ENCODE measurements at regions not wholly inside any gene's neighbourhood (a gene's known extent, or its start where the extent isn't known, plus 50 kb on each side); places are given as distances from the start of the nearest gene placed in this dataset.

GRCh38 chr14:53515276-53515675 lies 362.2 kb upstream of the DDHD1 start:
- Mint-ChIP-seq H3K27me3 (no peaks in the 10 kb centered on the region), H3K9me3 (peaks cover 8% of the 10 kb centered on the region)
- DNase-seq (ENCODE audit: extremely low spot score, unreplicated experiment): no peak

GRCh38 chr14:53514197-53514596 lies 361.1 kb upstream of the DDHD1 start:
- DNase-seq (ENCODE audit: extremely low spot score, unreplicated experiment): no peak
- Mint-ChIP-seq H3K36me3 (no peaks in the 10 kb centered on the region), H3K27me3 (no peaks in the 10 kb centered on the region), H3K4me1 (ENCODE audit: unreplicated experiment) (peaks cover 4% of the 10 kb centered on the region), H3K9me3 (peaks cover 8% of the 10 kb centered on the region), H3K4me3 (no peak overlapping the region), H3K27ac (no peak overlapping the region)
- no peak for TF ChIP-seq CTCF (conservative IDR thresholded peaks at IDR 0.05)

More at GRCh38 chr14:53515276-53515675, 362.2 kb upstream of the DDHD1 start:
- H3K4me3 Mint-ChIP-seq: no peak overlapping the region
- H3K27ac Mint-ChIP-seq: no peak overlapping the region
- no peaks in the 10 kb centered on the region for H3K4me1 Mint-ChIP-seq (ENCODE audit: unreplicated experiment)
- no peaks in the 10 kb centered on the region for H3K36me3 Mint-ChIP-seq
- no peak for TF ChIP-seq CTCF (conservative IDR thresholded peaks at IDR 0.05)

GRCh38 chr14:53510281-53510912 lies 357.3 kb upstream of the DDHD1 start:
- no peak for TF ChIP-seq CTCF (conservative IDR thresholded peaks at IDR 0.05)
- DNase-seq (ENCODE audit: extremely low spot score, unreplicated experiment): no peak
- Mint-ChIP-seq H3K4me1 (ENCODE audit: unreplicated experiment) (peaks cover 8% of the 10 kb centered on the region), H3K36me3 (no peaks in the 10 kb centered on the region), H3K27me3 (no peaks in the 10 kb centered on the region), H3K9me3 (peaks cover 8% of the 10 kb centered on the region), H3K4me3 (no peak overlapping the region), H3K27ac (no peak overlapping the region)

DNA sequence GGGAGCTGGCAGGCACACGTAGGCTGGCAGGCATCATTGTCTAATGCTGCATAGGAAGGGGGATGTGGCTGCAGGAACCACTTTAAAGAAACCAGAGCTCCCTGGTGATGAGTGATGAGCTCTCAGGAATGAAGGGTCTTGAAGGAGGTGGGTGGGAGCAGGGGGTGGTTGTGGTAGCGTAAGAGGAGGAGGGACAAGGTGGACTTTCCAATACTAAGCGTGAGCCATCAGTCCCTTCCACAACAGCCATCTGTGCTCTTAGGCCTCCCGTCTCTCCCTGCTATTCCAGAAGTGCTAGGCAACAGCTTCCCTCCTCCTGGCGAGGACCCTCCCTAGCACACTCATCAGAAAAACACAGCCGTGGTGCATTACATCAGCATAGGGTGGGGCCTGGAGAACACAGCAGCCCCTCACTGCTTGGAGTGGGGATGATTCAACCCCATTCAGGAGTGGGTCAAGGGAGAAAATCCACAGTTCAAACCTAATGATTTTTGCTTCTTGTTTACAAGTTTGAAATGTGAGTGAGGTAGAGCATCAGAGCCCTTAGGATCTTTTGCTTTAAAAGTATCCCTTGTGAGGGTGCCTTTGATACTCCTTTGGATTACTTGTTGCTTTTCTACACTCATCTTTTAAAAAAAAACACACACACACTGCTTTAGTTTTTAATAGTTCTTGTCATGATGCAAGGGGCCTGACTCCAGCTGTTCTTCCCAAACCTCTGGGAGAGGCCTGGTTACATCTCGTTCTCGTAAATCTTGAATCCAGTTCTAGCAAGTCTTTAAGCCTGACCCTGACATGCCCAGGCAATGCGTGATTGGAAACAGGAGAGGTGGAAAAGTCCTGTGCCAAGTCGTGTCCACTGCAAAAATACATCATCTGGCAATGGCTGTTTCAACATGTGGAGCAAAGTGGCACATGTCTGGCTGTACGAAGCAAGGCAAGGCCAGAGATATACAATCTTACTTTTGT lies 356.4 kb upstream of the DDHD1 start:
- H3K4me3 Mint-ChIP-seq: no peak overlapping the region
- H3K27me3 Mint-ChIP-seq: no peaks in the 10 kb centered on the region
- no peak for TF ChIP-seq CTCF (conservative IDR thresholded peaks at IDR 0.05)
- peaks cover 8% of the 10 kb centered on the region for H3K4me1 Mint-ChIP-seq (ENCODE audit: unreplicated experiment)
- H3K9me3 Mint-ChIP-seq: peaks cover 8% of the 10 kb centered on the region
- peak overlapping the region; percentile 29 for H3K27ac Mint-ChIP-seq
- no peak for DNase-seq (ENCODE audit: extremely low spot score, unreplicated experiment)
- H3K36me3 Mint-ChIP-seq: no peaks in the 10 kb centered on the region

- Mint-ChIP-seq H3K4me1 (ENCODE audit: unreplicated experiment) (peaks cover 6% of the 10 kb centered on the region), H3K36me3 (no peaks in the 10 kb centered on the region), H3K9me3 (peaks cover 4% of the 10 kb centered on the region), H3K27me3 (no peaks in the 10 kb centered on the region), H3K27ac (no peak overlapping the region), H3K4me3 (no peak overlapping the region)
- TF ChIP-seq CTCF (conservative IDR thresholded peaks at IDR 0.05): no peak
- no peak for DNase-seq (ENCODE audit: extremely low spot score, unreplicated experiment)
Observed at GRCh38 chr14:53501361-53502211, 348.5 kb upstream of the DDHD1 start.
